ENCODE measurements at regions not wholly inside any gene's neighbourhood (a gene's known extent, or its start where the extent isn't known, plus 50 kb on each side); places are given as distances from the start of the nearest gene placed in this dataset.

- no peak for DNase-seq (ENCODE audit: low read depth)
Observed at GRCh38 chr22:49017482-49018329, 810.0 kb downstream of the BRD1 start.

DNA sequence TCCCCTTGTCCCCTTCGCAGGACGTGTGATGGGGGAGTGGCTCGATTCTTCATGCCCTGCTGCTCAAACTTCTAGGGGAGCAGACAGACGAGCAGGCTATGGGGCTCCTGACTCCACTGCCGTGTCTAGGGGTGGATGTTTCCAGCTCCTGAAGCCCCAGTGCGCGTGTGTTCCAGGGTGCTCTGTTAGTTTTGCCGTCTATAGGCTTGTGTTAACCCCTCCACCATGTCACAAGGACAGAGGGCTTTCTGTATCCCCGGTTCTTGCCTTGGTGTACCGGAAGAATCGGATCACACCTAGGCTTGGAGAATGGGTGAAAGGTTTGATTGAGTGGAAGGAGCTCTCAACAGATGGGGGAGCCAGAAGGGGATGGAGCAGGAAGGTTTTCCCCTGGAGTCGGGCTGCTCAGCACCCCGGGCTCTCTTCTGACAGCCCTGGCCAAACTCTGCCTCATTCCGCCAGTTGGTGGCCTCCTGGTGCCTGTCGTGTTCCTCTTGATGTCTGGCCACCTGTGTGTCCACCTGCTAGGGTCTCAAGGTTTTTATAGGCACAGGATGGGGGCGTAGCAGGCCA lies 810.7 kb downstream of the BRD1 start:
- no peak for DNase-seq (ENCODE audit: low read depth)

DNA sequence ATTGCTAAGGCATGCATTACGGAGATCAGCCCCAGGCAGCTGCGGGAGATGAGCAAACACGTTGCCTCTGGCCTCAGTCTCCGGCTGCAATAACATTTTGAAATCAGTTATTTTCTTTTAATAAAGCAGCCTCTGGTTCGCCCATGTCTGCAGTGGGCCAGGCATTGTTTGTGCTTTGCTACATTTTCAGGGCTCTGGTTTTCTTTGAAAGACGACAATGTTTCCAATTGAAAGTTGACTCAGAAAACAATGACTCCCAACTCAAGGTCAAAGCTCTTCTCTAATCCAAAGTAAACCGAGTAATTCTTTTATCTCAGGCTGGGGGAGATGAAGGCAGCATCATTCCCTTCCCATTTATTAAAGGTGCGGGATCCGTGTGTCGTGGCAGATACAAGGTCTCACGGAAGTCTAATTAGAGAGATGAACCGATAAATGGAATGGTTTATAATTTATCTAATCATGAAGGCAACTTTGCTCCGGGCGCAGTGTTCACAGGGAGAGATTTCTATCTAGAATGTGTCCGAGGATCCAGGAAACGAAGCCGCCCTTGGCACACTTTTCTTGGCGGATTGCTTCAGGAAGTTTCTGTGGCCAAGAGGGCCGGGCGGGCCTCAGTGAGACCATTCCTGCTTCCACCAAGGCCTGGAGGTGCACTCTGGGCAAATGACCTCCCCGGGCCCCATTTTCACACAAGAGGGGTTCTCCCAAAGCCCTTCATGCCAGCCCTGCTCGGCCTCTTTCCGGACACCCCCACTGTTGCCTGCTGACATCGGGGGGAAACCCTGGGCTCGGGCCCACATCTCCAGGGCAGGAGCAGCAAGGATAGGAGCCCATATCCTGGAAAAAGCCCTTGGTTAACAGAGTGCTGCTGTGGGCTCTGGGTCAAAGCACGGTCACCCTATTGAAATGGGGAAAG lies 811.4 kb downstream of the BRD1 start:
- no peak for DNase-seq (ENCODE audit: low read depth)

- no peak for DNase-seq (ENCODE audit: low read depth)
Observed at GRCh38 chr22:49015459-49015858, 812.2 kb downstream of the BRD1 start.

- DNase-seq (ENCODE audit: low read depth) = no peak
Observed at GRCh38 chr22:49014227-49015201, 813.2 kb downstream of the BRD1 start.

- DNase-seq (ENCODE audit: low read depth) = no peak
Observed at GRCh38 chr22:49013707-49014106, 814.0 kb downstream of the BRD1 start.

DNA sequence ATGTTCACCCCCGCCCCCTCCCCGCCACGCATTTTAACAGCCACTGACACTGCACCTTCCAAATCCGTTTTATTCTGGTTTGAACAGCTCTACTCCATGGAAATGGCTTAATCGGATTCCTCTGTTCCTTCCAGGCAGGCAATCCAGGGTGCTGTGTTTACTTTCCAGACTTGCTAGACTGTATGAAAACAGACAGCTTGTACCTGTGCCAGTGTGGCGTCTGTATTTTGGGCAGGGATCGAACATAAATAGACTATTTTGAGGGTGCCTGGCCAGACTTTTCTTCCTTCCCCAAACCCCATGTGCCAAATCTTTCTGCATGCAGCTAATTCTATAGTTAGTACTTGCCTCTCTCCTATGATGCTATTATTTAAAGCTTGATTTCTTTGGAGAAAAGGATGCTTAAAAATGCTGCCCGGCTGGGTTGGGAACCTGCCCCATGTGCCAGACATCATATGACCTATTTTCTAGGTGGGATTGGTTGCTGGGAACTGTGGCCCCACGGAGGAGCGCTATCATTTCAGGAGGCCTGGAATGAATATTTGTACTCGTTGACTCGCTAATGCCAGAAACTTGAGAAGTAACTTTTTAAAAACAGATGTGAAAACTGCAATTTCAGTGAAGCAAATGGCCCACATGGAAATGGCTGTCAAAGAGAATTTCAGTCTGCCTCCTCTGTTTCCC lies 814.8 kb downstream of the BRD1 start:
- no peak for DNase-seq (ENCODE audit: low read depth)

DNA sequence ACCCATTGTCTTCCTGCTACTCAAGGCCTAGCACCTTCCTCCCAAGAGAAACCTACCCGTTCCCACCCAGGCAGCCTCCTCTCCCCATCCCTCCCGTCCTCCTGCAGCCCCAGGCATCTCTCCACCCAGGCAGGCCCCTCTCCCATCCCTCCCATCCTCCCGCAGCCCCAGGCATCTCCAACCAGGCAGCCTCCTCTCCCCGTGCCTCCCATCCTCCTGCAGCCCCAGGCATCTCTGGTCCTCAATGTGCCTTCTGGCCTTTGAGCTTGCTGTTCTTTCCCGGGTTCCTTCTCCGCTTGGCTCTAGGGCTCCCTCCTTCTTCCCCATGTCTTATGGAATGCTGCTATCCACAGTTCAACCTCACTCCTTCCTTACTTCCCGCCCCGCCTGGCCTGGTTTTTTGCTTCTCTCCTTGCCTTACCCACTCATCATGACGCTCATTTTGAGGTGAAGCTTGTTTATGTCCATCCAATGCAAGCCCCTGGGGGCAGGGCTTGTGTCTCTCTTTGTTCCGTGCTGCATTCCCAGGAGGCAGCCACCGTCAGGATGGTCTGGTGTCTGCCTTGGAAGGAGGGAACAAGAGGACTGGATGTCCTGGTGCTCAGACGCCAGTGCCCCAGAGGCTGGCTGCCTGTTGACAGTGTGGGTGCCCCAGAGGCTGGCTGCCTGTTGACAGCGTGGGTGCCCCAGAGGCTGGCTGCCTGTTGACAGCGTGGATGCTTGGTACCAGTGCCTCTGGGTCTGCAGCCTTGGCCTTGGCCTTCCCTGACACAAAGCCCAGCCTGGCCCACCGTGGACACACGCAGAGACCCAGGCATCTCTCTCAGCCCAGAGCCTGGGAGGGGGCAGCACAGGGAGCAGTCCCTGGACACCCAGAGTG lies 815.7 kb downstream of the BRD1 start:
- no peak for DNase-seq (ENCODE audit: low read depth)

DNA sequence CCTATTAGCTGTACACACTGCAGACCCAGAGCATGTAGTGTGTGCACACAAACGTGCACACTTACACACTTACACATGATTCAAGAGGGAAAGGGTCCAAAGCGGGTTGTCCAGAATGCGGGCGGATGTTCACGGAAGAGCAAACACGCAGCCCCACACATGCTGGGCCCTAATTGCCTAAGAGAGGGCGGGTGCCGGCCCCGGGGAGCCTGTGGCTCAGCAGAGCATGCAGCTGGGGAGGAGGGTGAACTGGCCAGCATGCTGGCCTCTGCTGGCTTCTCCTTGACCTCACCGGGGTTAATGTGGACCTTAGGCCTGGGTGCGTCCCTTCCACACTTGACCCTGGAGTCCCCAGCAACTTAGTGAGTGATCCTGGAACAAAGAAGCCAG lies 816.3 kb downstream of the BRD1 start:
- no peak for DNase-seq (ENCODE audit: low read depth)

DNA sequence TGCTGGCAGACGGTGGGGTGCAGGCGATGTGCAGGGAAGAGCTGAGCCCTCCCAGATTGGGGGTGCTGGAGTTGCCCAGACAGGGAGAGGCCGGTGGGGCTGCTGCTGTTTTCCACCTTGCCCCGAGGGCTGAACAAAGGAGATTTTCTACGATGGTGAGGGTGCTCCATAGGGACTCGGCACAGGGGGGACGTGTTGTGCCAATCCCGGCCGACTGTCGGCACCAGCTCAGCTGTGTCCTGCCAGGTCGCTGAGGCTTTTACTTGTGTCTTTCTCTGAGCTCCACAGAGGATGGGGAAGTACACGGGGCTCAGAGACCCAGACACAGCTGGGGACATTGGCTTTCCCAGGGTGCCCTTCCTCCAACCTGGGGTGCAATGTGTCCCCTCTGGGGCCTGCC lies 816.8 kb downstream of the BRD1 start:
- no peak for DNase-seq (ENCODE audit: low read depth)

GRCh38 chr22:49010070-49010863 lies 817.4 kb downstream of the BRD1 start:
- DNase-seq (ENCODE audit: low read depth) = no peak

DNA sequence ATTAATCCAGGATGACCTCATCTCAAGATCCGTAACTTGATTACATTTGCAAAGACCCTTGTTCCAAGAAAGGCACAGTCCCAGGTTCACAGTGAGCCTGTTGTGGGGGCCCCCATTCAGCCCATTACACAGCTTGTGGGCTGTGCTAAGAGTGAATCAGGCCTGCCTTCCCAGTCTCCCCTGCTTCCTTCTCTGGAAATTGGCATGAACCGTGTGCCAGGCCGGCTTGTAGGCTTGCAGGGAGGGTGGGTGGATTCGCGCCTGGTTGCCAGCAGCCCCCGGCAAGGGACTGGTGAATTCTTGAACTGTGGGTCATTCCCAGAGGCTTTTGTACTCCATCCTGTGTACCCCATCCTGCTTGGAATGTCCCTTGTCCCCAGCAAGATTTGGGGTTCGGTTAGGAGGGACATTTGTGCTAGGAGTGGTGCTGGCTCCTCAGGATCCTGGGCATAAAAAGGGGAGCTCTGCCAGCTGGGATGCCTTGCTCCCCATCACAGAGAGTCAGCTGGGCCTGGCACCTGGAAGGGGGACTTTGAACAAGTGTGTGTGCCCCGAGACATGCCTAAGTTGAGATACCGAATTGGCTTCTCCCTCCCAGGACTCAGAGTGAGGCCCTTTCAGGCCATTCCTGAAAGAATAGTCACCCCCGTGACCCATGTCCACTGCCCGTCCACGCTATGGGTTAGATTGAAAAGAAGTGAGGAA lies 818.2 kb downstream of the BRD1 start:
- DNase-seq (ENCODE audit: low read depth) = no peak

DNA sequence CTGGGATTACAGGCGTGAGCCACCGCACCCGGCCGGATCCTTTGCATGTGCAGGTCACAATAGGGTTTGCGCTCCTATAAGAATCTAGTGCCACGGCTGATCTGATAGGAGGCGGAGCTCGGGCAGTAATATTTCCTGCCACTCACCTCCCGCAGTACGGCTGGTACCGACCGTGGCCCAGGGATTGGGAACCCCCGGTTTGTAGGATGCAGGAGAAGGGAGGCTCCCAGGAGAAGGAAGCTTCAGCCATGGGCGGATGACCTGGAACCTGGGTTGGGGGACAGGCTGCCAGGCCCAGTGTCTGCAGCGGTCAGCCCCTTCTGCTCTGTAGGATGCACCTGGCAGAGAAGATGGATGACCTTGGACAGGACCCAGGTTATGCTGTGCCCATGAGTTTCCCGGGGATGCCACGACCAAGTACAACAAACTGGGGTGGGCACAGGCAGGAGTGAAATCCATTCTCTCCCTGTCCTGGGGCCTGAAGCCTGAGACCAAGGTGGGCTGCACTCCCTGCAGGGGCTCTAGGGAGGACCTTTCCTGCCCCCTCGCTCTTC lies 818.9 kb downstream of the BRD1 start:
- no peak for DNase-seq (ENCODE audit: low read depth)

DNA sequence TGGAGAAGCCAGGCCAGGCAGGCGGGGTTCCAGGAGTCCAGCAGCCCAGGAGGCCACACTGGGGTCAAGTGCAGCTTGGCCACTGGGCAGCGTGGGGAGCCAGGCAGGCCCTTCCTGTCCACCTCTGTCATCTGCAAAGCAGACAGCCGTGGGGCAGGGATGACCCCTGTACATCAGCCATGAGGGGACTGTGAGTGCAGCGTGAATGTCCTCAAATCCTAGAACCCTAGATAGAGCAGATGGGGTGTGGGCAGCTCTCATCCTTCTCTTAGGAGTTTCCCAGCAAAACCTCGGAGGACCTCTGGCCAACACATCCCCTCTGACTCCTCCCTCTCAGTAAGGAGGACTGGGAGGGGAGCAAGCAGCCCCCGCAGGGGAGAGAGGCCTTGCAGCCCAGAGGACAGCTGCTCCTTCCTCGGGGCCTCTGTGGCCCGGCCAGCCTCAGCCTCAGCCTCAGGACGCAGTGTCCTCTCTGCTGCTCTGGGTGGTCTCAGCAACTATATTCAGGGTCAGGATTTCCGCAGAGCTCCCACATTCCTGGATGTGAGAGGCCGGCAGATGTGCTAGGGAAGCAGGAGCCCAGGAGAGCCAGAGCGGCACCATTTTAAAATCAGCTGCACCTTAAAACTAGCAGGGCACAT lies 820.5 kb downstream of the BRD1 start:
- no peak for DNase-seq (ENCODE audit: low read depth)

- DNase-seq (ENCODE audit: low read depth) = no peak
Observed at GRCh38 chr22:49006207-49007012, 821.3 kb downstream of the BRD1 start.

DNA sequence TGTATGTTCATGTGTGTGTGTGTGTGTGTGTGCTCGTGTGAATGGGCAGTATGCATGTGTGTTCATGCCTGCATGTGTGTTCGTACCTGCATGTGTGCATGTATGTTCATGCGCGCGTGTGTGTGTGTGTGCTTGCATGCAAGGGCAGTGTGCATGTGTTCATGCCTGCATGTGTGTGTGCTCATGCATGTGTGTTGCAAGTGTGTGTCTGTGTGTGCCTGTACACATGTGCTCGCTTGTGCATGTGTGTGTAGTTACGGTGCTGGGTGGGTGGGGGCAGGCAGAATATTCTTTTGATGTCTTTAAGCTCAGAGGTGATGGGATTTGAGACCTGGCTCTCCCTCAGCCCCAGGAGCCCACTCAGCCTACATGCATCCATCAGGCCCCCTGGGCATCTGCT lies 822.1 kb downstream of the BRD1 start:
- DNase-seq (ENCODE audit: low read depth) = no peak
